ENCODE measurements at regions not wholly inside any gene's neighbourhood (a gene's known extent, or its start where the extent isn't known, plus 50 kb on each side); places are given as distances from the start of the nearest gene placed in this dataset.

DNA sequence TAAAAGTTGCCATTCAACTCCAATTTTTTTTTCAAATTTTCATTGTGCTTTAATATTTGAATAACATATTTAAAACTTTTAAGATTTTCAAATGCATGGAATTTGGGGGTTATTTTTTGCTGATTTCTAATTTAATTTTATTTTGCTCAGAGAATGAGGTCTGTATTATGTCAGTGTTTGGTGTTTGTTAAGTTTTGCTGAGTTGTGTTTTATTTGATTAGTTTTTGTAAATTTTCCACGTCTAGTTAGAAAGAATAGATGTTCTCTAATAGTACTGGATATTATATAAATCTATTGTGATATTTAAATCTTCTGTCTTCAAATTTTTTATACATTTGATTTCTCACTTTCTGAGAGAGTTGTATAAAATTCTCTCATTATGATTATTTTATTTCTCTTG lies 145.9 kb downstream of the MACIR start:
- TF ChIP-seq, protein P1, sequence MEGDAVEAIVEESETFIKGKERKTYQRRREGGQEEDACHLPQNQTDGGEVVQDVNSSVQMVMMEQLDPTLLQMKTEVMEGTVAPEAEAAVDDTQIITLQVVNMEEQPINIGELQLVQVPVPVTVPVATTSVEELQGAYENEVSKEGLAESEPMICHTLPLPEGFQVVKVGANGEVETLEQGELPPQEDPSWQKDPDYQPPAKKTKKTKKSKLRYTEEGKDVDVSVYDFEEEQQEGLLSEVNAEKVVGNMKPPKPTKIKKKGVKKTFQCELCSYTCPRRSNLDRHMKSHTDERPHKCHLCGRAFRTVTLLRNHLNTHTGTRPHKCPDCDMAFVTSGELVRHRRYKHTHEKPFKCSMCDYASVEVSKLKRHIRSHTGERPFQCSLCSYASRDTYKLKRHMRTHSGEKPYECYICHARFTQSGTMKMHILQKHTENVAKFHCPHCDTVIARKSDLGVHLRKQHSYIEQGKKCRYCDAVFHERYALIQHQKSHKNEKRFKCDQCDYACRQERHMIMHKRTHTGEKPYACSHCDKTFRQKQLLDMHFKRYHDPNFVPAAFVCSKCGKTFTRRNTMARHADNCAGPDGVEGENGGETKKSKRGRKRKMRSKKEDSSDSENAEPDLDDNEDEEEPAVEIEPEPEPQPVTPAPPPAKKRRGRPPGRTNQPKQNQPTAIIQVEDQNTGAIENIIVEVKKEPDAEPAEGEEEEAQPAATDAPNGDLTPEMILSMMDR (IDR thresholded peaks at IDR 0.05), result no peak
- Histone ChIP-seq H3K36me3 (no peaks in the 10 kb centered on the region), H3K4me1 (no peaks in the 10 kb centered on the region), H3K9me3 (no peaks in the 10 kb centered on the region), H3K9ac (ENCODE audit: low read depth in 2 of 2, low read length in 2 of 2) (no peak overlapping the region), H3K27me3 (no peaks in the 10 kb centered on the region), H3K27ac (no peak overlapping the region), H3K4me3 (no peak overlapping the region)
- no peak for DNase-seq
- intact Hi-C loops (cut with DNase I), result no loop called here

DNA sequence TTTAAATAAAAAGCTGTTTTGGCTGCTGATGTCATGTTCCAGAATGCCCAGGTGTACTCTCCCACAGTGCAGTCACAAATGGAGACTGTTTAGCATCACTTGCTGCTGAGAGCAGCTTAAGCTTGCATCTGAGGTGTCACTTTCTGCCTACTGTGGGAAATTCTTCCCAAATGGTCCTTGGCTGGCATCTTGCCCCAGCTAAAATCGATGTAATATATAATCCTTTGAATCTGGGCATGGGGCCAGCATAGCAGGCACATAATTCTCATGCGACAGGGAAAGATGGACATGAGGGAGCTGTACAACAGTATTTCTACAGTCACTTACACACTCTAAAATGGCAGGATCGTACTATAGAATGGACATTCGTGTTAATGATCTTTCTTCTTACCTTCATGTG lies 144.3 kb downstream of the MACIR start:
- TF ChIP-seq, protein P1 (IDR thresholded peaks at IDR 0.05), result no peak
- no peak overlapping the region for H3K9ac ChIP-seq (ENCODE audit: low read depth in 2 of 2, low read length in 2 of 2)
- intact Hi-C loops (cut with DNase I), result no loop called here
- H3K27ac ChIP-seq, result no peak overlapping the region
- H3K27me3 ChIP-seq, result no peaks in the 10 kb centered on the region
- no peak overlapping the region for H3K4me3 ChIP-seq
- no peaks in the 10 kb centered on the region for H3K36me3 ChIP-seq
- no peaks in the 10 kb centered on the region for H3K9me3 ChIP-seq
- DNase-seq, result no peak
- H3K4me1 ChIP-seq, result no peaks in the 10 kb centered on the region

DNA sequence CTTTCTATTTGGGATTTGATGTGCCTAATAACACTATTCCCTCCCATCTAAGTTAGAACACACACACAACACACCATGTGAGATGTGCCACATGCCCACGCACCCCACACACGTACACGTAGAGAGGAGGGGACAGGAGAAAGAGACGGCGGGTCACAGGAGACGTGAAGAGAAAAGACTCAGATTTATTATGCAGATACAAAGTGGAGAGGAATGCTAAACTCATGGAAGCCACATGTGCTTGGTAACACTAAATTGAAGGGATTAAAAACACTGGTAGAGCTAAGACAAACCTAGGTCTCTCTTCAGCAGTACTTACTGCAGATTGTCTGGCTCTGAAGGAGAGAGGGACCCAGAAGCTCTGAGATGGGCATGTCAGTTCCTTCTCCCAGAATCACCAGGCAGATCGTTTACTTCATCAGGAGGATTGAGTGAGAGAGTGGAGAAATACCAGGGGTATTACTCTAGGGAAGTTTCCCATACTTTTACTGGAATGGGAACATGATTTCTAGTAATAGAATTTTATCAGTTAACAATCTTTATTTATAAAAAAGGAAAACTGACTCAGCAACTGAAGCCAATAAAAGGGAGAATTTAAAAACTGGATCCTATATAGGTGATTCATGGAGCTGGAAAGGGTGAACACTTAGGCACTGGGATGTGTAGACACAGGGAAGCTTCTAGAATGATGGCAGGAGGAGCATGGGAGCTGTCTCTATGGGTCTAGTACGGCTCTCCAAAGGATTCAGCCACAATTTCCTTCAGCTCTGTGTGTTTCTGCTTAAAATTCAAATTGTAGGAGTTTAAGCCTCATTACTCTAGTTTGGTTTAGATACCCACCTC lies 139.4 kb downstream of the MACIR start:
- Histone ChIP-seq H3K9ac (ENCODE audit: low read depth in 2 of 2, low read length in 2 of 2) (no peak overlapping the region), H3K36me3 (no peaks in the 10 kb centered on the region), H3K27ac (no peak overlapping the region), H3K4me1 (no peaks in the 10 kb centered on the region), H3K4me3 (no peak overlapping the region), H3K9me3 (no peaks in the 10 kb centered on the region), H3K27me3 (no peaks in the 10 kb centered on the region)
- TF ChIP-seq, protein P1 (IDR thresholded peaks at IDR 0.05), result no peak
- no peak for DNase-seq
- intact Hi-C loops (cut with DNase I), result no loop called here

DNA sequence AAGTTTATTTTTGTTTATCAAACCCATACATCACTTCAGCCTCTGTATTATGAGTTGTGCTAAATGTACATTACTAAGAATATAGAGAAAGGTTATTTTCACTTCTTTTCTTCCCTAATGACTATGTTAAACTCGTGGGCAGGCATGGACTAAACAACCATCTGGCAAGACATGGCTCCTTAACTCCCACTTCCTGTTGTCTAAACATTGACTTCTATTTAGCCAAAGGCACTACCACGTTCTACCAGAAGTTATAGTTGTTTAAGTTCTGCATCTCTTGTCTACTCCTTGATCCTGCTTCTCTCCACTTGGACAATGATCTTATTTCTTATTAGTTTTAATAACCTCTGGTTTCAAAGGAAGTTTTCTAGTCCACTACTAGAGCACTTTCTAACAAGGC lies 136.1 kb downstream of the MACIR start:
- no peaks in the 10 kb centered on the region for H3K27me3 ChIP-seq
- H3K27ac ChIP-seq, result no peak overlapping the region
- DNase-seq, result no peak
- H3K4me1 ChIP-seq, result no peaks in the 10 kb centered on the region
- no peaks in the 10 kb centered on the region for H3K9me3 ChIP-seq
- H3K36me3 ChIP-seq, result no peaks in the 10 kb centered on the region
- H3K9ac ChIP-seq (ENCODE audit: low read depth in 2 of 2, low read length in 2 of 2), result no peak overlapping the region
- no peak overlapping the region for H3K4me3 ChIP-seq
- intact Hi-C loops (cut with DNase I), result no loop called here
- TF ChIP-seq, protein P1 (IDR thresholded peaks at IDR 0.05), result no peak

DNA sequence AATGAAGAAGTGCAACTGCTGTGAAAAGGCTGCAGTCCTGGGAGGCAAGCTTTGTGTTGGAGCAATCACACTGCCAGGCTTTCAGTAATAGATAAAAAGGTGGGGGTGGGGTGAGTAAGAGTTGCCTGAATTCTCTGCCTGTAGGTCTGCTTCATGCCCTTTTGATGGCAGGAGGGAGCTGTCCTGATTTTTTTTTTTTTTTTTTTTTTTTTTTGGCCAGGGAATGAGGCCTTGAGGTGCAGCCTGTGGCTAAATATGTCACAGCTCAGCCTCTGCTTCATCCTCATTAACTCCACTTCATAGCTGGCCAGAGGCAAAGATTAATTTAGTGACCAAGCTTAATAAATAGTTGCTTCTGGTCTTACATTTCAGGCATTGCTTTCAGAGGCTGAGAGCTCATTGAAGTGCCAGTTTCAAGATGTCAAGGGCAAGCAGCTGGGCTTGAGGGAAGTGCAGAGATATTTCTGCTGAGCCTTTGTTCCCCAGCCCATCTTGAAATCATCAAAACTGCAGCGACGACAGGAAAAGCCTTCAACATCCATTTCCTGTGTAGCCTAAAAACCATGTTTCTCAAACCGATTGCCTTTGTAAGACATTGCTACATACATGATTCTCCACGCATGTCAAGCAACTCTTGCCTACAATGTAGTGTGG lies 134.7 kb downstream of the MACIR start:
- no peak overlapping the region for H3K4me3 ChIP-seq
- H3K4me1 ChIP-seq, result no peaks in the 10 kb centered on the region
- H3K27ac ChIP-seq, result no peak overlapping the region

More for the DNA sequence above, 134.7 kb downstream of the MACIR start:
- TF ChIP-seq, protein P1 (IDR thresholded peaks at IDR 0.05), result no peak
- H3K36me3 ChIP-seq, result no peaks in the 10 kb centered on the region
- H3K27me3 ChIP-seq, result no peaks in the 10 kb centered on the region
- H3K9me3 ChIP-seq, result no peaks in the 10 kb centered on the region
- no peak for DNase-seq
- no peak overlapping the region for H3K9ac ChIP-seq (ENCODE audit: low read depth in 2 of 2, low read length in 2 of 2)
- intact Hi-C loops (cut with DNase I), result no loop called here
